ENCODE measurements at regions not wholly inside any gene's neighbourhood (a gene's known extent, or its start where the extent isn't known, plus 50 kb on each side); places are given as distances from the start of the nearest gene placed in this dataset.

- TF ChIP-seq, protein P1, sequence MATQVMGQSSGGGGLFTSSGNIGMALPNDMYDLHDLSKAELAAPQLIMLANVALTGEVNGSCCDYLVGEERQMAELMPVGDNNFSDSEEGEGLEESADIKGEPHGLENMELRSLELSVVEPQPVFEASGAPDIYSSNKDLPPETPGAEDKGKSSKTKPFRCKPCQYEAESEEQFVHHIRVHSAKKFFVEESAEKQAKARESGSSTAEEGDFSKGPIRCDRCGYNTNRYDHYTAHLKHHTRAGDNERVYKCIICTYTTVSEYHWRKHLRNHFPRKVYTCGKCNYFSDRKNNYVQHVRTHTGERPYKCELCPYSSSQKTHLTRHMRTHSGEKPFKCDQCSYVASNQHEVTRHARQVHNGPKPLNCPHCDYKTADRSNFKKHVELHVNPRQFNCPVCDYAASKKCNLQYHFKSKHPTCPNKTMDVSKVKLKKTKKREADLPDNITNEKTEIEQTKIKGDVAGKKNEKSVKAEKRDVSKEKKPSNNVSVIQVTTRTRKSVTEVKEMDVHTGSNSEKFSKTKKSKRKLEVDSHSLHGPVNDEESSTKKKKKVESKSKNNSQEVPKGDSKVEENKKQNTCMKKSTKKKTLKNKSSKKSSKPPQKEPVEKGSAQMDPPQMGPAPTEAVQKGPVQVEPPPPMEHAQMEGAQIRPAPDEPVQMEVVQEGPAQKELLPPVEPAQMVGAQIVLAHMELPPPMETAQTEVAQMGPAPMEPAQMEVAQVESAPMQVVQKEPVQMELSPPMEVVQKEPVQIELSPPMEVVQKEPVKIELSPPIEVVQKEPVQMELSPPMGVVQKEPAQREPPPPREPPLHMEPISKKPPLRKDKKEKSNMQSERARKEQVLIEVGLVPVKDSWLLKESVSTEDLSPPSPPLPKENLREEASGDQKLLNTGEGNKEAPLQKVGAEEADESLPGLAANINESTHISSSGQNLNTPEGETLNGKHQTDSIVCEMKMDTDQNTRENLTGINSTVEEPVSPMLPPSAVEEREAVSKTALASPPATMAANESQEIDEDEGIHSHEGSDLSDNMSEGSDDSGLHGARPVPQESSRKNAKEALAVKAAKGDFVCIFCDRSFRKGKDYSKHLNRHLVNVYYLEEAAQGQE (IDR thresholded peaks at IDR 0.05; ENCODE audit: borderline replicate concordance), result no peak
- TF ChIP-seq, protein P1 (CRISPR knock-in tag; IDR thresholded peaks at IDR 0.05; ENCODE audit: low read depth), result no peak
- TF ChIP-seq ZSCAN29 (IDR thresholded peaks at IDR 0.05) (no peak), NR1H2 (CRISPR knock-in tag; IDR thresholded peaks at IDR 0.05) (no peak)
These were observed 1516.9 kb upstream of the DEFB115 start (continued) for GRCh38 chr20:29740601-29740950.
